NCI-H1694 treated with DMSO at 0.1 percent for 48 hours (cell line): ENCODE measurements at regions not wholly inside any gene's neighbourhood (a gene's known extent, or its start where the extent isn't known, plus 50 kb on each side); places are given as distances from the start of the nearest gene placed in this dataset.
"Not testable (repeated sequence)": the region's sequence is repeated elsewhere in the genome, so short reads cannot be mapped to it uniquely, and the experiment has no call there.

ENCODE experiments used
- DNase-seq: peaks from one replicate; lab custom pipeline; 2025; lab: John Stamatoyannopoulos, UW

GRCh38 chr5:118185018-118185417 is 803.3 kb downstream of the DTWD2 start:
- DNase-seq, result no peak

- no peak for DNase-seq
Observed at GRCh38 chr5:118176146-118176545, 812.2 kb downstream of the DTWD2 start.

- no peak for DNase-seq
Observed at GRCh38 chr5:118174671-118175070, 813.7 kb downstream of the DTWD2 start.

- DNase-seq, result no peak
Observed at GRCh38 chr5:118173340-118173739, 815.0 kb downstream of the DTWD2 start.

GRCh38 chr5:118165619-118166018 is 822.7 kb downstream of the DTWD2 start:
- DNase-seq, result no peak

- no peak for DNase-seq
Observed at GRCh38 chr5:118156181-118156580, 832.2 kb downstream of the DTWD2 start.

GRCh38 chr5:118146824-118147223 is 841.5 kb downstream of the DTWD2 start:
- no peak for DNase-seq

- no peak for DNase-seq
Observed at GRCh38 chr5:118144540-118144939, 843.8 kb downstream of the DTWD2 start.

- no peak for DNase-seq
Observed at GRCh38 chr5:118139361-118139760, 849.0 kb downstream of the DTWD2 start.

GRCh38 chr5:118126159-118126558 is 862.2 kb downstream of the DTWD2 start:
- no peak for DNase-seq

- DNase-seq, result no peak
Observed at GRCh38 chr5:118125687-118126086, 862.7 kb downstream of the DTWD2 start.

- DNase-seq, result no peak
Observed at GRCh38 chr5:118121258-118121657, 867.1 kb downstream of the DTWD2 start.

- DNase-seq, result no peak
Observed at GRCh38 chr5:118115791-118116190, 872.6 kb downstream of the DTWD2 start.

- no peak for DNase-seq
Observed at GRCh38 chr5:118111956-118112355, 876.4 kb downstream of the DTWD2 start.

GRCh38 chr5:118107246-118107645 is 881.1 kb downstream of the DTWD2 start:
- not testable (repeated sequence) for DNase-seq

- no peak for DNase-seq
Observed at GRCh38 chr5:118098716-118099115, 889.6 kb downstream of the DTWD2 start.

- no peak for DNase-seq
Observed at GRCh38 chr5:118095115-118095514, 893.2 kb downstream of the DTWD2 start.

GRCh38 chr5:118088448-118088847 is 899.9 kb downstream of the DTWD2 start:
- DNase-seq, result no peak

GRCh38 chr5:118076490-118076889 is 911.9 kb downstream of the DTWD2 start:
- DNase-seq, result no peak

GRCh38 chr5:118070041-118070440 is 918.3 kb downstream of the DTWD2 start:
- DNase-seq, result no peak

- DNase-seq, result peak; percentile 42
Observed at GRCh38 chr5:118069452-118069851, 918.9 kb downstream of the DTWD2 start.

GRCh38 chr5:118068886-118069285 is 919.5 kb downstream of the DTWD2 start:
- no peak for DNase-seq

GRCh38 chr5:118063836-118064235 is 924.5 kb downstream of the DTWD2 start:
- DNase-seq, result not testable (repeated sequence)

- no peak for DNase-seq
Observed at GRCh38 chr5:118060833-118061232, 927.5 kb downstream of the DTWD2 start.

GRCh38 chr5:118052503-118052902 is 935.8 kb downstream of the DTWD2 start:
- no peak for DNase-seq
